Osteocyte (in vitro differentiated cells): ENCODE measurements at regions not wholly inside any gene's neighbourhood (a gene's known extent, or its start where the extent isn't known, plus 50 kb on each side); places are given as distances from the start of the nearest gene placed in this dataset.

Source experiments
- DNase-seq: peaks from one replicate; pipeline ENCODE4 v3.0.0; 2021; ENCODE audit warnings: mixed read lengths; ENCODE audit not compliant: unreplicated experiment; ENCODE audit errors: extremely low spot score
- H3K27ac Mint-ChIP-seq: one replicate; pipeline ENCODE4 v1.8.0; 2021; ENCODE audit warnings: mild to moderate bottlenecking, mixed read lengths; ENCODE audit not compliant: unreplicated experiment
- H3K27me3 Mint-ChIP-seq: one replicate; pipeline ENCODE4 v1.8.0; 2021; ENCODE audit warnings: mixed read lengths; ENCODE audit not compliant: unreplicated experiment
- H3K36me3 Mint-ChIP-seq: one replicate; pipeline ENCODE4 v1.8.0; 2021; ENCODE audit warnings: mixed read lengths; ENCODE audit not compliant: unreplicated experiment
- H3K4me1 Mint-ChIP-seq: one replicate; pipeline ENCODE4 v1.8.0; 2021; ENCODE audit warnings: mixed read lengths; ENCODE audit not compliant: unreplicated experiment
- H3K4me3 Mint-ChIP-seq: one replicate; pipeline ENCODE4 v1.8.0; 2021; ENCODE audit warnings: mild to moderate bottlenecking, moderate library complexity, mixed read lengths; ENCODE audit not compliant: unreplicated experiment
- H3K9me3 Mint-ChIP-seq: one replicate; pipeline ENCODE4 v1.8.0; 2021; ENCODE audit warnings: mixed read lengths; ENCODE audit not compliant: unreplicated experiment
- TF ChIP-seq, protein P1 (sequence below): fragments of 200-600 bp; sonication (generic); IDR thresholded peaks from 2 replicates; pipeline ENCODE4 v1.5.0; 2021; ENCODE audit warnings: antibody characterized with exemption, mild to moderate bottlenecking, moderate library complexity

GRCh38 chr1:201589186-201589585, 50.3 kb downstream of the NAV1 start:
- H3K36me3 Mint-ChIP-seq, result peaks cover 8% of the 10 kb centered on the region
- peaks cover 40% of the 10 kb centered on the region for H3K4me1 Mint-ChIP-seq
- no peak overlapping the region for H3K27ac Mint-ChIP-seq
- H3K4me3 Mint-ChIP-seq, result no peak overlapping the region
- TF ChIP-seq, protein P1, sequence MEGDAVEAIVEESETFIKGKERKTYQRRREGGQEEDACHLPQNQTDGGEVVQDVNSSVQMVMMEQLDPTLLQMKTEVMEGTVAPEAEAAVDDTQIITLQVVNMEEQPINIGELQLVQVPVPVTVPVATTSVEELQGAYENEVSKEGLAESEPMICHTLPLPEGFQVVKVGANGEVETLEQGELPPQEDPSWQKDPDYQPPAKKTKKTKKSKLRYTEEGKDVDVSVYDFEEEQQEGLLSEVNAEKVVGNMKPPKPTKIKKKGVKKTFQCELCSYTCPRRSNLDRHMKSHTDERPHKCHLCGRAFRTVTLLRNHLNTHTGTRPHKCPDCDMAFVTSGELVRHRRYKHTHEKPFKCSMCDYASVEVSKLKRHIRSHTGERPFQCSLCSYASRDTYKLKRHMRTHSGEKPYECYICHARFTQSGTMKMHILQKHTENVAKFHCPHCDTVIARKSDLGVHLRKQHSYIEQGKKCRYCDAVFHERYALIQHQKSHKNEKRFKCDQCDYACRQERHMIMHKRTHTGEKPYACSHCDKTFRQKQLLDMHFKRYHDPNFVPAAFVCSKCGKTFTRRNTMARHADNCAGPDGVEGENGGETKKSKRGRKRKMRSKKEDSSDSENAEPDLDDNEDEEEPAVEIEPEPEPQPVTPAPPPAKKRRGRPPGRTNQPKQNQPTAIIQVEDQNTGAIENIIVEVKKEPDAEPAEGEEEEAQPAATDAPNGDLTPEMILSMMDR, result no peak
- H3K27me3 Mint-ChIP-seq, result no peaks in the 10 kb centered on the region
- no peak for DNase-seq
- H3K9me3 Mint-ChIP-seq, result peaks cover 5% of the 10 kb centered on the region

GRCh38 chr1:201590474-201590873, 51.5 kb downstream of the NAV1 start:
- Mint-ChIP-seq H3K4me3 (no peak overlapping the region), H3K27me3 (no peaks in the 10 kb centered on the region), H3K4me1 (peaks cover 34% of the 10 kb centered on the region), H3K9me3 (peaks cover 5% of the 10 kb centered on the region), H3K27ac (no peak overlapping the region), H3K36me3 (peaks cover 8% of the 10 kb centered on the region)
- TF ChIP-seq, protein P1, result no peak
- DNase-seq, result no peak

GRCh38 chr1:201591348-201591747, 52.4 kb downstream of the NAV1 start:
- TF ChIP-seq, protein P1, result no peak
- peaks cover 26% of the 10 kb centered on the region for H3K4me1 Mint-ChIP-seq
- no peak overlapping the region for H3K4me3 Mint-ChIP-seq
- no peak for DNase-seq
- H3K36me3 Mint-ChIP-seq, result peaks cover 8% of the 10 kb centered on the region
- peaks cover 5% of the 10 kb centered on the region for H3K9me3 Mint-ChIP-seq
- H3K27me3 Mint-ChIP-seq, result no peaks in the 10 kb centered on the region
- no peak overlapping the region for H3K27ac Mint-ChIP-seq

GRCh38 chr1:201591981-201592380, 53.1 kb downstream of the NAV1 start:
- H3K4me3 Mint-ChIP-seq, result no peak overlapping the region
- H3K9me3 Mint-ChIP-seq, result peaks cover 5% of the 10 kb centered on the region
- H3K27ac Mint-ChIP-seq, result no peak overlapping the region
- TF ChIP-seq, protein P1, result no peak
- no peak for DNase-seq
- peaks cover 8% of the 10 kb centered on the region for H3K36me3 Mint-ChIP-seq
- H3K4me1 Mint-ChIP-seq, result peaks cover 24% of the 10 kb centered on the region
- H3K27me3 Mint-ChIP-seq, result no peaks in the 10 kb centered on the region

DNA sequence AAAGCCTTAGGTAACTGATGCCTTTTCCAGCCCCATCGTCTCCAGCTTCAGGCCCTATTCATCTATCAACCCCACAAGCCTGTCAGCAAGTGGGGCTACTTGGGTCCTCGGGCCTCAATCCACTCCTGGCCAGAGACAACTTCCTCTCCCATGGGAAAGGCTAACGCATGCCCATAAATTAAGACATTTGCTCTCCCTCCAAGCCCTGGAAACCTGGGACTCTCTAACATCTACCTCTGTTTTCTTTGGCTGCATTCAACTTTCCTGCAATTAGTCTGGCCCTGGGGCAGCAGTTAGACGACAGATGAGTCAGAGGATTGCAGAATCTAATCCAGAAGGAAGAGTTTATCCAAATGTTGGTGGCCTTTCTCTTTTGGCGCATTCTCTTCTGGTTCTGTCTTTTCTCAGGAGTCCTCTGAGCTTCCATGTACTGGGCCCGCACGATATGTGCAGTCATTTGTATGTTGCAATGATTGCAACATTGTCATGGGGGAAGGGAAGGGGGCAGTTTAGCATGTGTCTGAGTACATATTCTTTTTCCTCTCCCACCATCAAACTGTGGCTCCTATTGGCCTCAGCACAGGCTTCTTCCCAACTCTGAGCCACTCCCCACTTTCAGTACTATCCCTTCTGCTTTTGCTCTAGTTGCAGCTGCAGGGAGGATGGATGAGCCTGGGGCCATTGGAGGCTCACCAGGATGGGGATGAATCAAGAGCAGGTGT, 54.4 kb downstream of the NAV1 start:
- Mint-ChIP-seq H3K27ac (peak overlapping the region; percentile 76), H3K9me3 (no peaks in the 10 kb centered on the region), H3K27me3 (no peaks in the 10 kb centered on the region), H3K36me3 (peaks cover 11% of the 10 kb centered on the region), H3K4me3 (no peak overlapping the region), H3K4me1 (peaks cover 24% of the 10 kb centered on the region)
- TF ChIP-seq, protein P1, result no peak
- no peak for DNase-seq
